ENCODE measurements at regions not wholly inside any gene's neighbourhood (a gene's known extent, or its start where the extent isn't known, plus 50 kb on each side); places are given as distances from the start of the nearest gene placed in this dataset.
"Not testable (repeated sequence)": the region's sequence is repeated elsewhere in the genome, so short reads cannot be mapped to it uniquely, and the experiment has no call there.

DNA sequence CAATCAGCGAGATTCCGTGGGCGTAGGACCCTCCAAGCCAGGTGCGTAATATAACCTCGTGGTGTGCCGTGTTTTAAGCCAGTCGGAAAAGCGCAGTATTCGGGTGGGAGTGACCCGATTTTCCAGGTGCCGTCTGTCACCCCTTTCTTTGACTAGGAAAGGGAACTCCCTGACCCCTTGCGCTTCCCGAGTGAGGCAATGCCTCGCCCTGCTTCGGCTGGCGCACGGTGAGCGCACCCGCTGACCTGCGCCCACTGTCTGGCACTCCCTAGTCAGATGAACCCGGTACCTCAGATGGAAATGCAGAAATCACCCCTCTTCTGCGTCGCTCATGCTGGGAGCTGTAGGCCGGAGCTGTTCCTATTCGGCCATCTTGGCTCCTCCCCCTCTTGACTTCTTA is 352.6 kb upstream of the GHITM start:
- H3K27ac ChIP-seq (ENCODE audit: low read depth, low read length); H3K4me1 ChIP-seq (ENCODE audit: control insufficient read depth, insufficient read depth, low read length, unreplicated experiment); H2AFZ ChIP-seq (ENCODE audit: low read length, unreplicated experiment); H3K27me3 ChIP-seq (ENCODE audit: insufficient read depth, low read length); H3K36me3 ChIP-seq (ENCODE audit: insufficient read depth, low read length); H3K79me2 ChIP-seq (ENCODE audit: control insufficient read depth, insufficient read depth, low read length, unreplicated experiment); H3K4me3 ChIP-seq (ENCODE audit: low read depth, low read length): not testable (repeated sequence)

DNA sequence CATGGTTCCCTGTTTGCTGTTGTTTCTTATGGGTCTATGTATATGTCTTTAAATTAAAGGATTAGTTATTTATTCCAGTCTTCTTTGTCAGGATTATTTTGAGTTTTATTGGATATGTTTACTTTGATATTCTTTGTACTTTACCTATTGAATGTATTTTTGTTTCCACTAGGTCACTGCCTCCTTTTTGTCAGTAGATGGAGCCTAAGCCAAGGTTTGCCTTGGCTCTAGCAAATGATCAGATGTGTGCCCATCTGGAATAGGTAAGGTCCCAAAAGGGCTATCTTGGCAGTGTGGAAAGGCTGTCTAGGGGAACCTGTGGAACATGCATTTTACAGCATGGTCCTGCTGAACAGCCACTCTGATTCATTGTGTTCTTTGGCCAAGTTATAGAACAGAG is 337.3 kb upstream of the GHITM start:
- Histone ChIP-seq H3K27me3 (ENCODE audit: insufficient read depth, low read length) (no peaks in the 10 kb centered on the region), H3K4me3 (ENCODE audit: low read depth, low read length) (no peak overlapping the region), H3K27ac (ENCODE audit: low read depth, low read length) (no peak overlapping the region), H3K79me2 (ENCODE audit: control insufficient read depth, insufficient read depth, low read length, unreplicated experiment) (no peaks in the 10 kb centered on the region), H2AFZ (ENCODE audit: low read length, unreplicated experiment) (no peak overlapping the region), H3K36me3 (ENCODE audit: insufficient read depth, low read length) (no peaks in the 10 kb centered on the region), H3K4me1 (ENCODE audit: control insufficient read depth, insufficient read depth, low read length, unreplicated experiment) (no peaks in the 10 kb centered on the region)

DNA sequence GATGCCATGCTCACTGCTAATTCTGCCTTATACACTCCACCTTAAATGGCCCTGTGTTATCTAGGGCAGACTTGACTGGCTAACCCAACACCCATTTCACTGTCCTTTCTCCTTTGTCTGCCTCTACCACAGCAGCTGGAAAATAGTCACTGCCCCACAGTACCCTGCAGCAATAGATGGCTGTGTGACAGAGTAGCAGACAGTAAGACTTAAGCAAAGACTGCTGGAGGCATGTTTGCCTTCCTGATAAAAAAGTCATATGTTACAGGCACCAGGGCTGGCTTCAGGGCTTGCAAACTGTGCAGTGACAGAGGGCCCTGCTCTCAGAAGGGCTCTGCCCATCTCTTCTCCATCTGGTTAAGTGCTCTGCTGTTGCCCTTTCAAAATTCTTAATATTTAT is 332.6 kb upstream of the GHITM start:
- Histone ChIP-seq H3K27me3 (ENCODE audit: insufficient read depth, low read length) (no peaks in the 10 kb centered on the region), H2AFZ (ENCODE audit: low read length, unreplicated experiment) (no peak overlapping the region), H3K27ac (ENCODE audit: low read depth, low read length) (no peak overlapping the region), H3K36me3 (ENCODE audit: insufficient read depth, low read length) (no peaks in the 10 kb centered on the region), H3K4me1 (ENCODE audit: control insufficient read depth, insufficient read depth, low read length, unreplicated experiment) (no peaks in the 10 kb centered on the region), H3K79me2 (ENCODE audit: control insufficient read depth, insufficient read depth, low read length, unreplicated experiment) (no peaks in the 10 kb centered on the region), H3K4me3 (ENCODE audit: low read depth, low read length) (no peak overlapping the region)

GRCh38 chr10:83809001-83809400 is 330.3 kb upstream of the GHITM start:
- H3K4me1 ChIP-seq (ENCODE audit: control insufficient read depth, insufficient read depth, low read length, unreplicated experiment), result no peaks in the 10 kb centered on the region
- no peaks in the 10 kb centered on the region for H3K36me3 ChIP-seq (ENCODE audit: insufficient read depth, low read length)
- H2AFZ ChIP-seq (ENCODE audit: low read length, unreplicated experiment), result no peak overlapping the region
- no peak overlapping the region for H3K27ac ChIP-seq (ENCODE audit: low read depth, low read length)
- H3K27me3 ChIP-seq (ENCODE audit: insufficient read depth, low read length), result no peaks in the 10 kb centered on the region
- H3K4me3 ChIP-seq (ENCODE audit: low read depth, low read length), result no peak overlapping the region
- H3K79me2 ChIP-seq (ENCODE audit: control insufficient read depth, insufficient read depth, low read length, unreplicated experiment), result no peaks in the 10 kb centered on the region

DNA sequence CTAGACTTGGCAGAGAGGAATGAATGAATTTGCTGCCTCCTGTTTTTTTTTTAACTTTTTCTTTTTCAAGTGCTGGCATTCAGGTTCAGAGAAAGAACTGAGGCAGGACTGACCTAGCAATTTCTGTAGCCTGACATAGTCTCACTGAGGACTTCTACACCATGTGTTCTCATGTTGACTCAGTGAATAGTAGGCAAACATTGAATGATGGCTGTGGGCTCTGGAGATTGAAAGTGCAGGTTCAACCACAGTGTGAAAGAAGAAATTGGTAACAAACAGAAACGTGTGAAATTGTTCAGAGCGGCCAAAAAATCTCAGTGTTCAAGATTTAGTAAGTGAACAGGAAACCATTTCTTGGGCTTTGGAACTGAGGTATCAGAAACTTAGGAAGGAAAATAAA is 322.4 kb upstream of the GHITM start:
- Histone ChIP-seq H2AFZ (ENCODE audit: low read length, unreplicated experiment) (no peak overlapping the region), H3K4me1 (ENCODE audit: control insufficient read depth, insufficient read depth, low read length, unreplicated experiment) (no peaks in the 10 kb centered on the region), H3K79me2 (ENCODE audit: control insufficient read depth, insufficient read depth, low read length, unreplicated experiment) (no peaks in the 10 kb centered on the region), H3K4me3 (ENCODE audit: low read depth, low read length) (no peak overlapping the region), H3K27ac (ENCODE audit: low read depth, low read length) (no peak overlapping the region), H3K36me3 (ENCODE audit: insufficient read depth, low read length) (no peaks in the 10 kb centered on the region), H3K27me3 (ENCODE audit: insufficient read depth, low read length) (no peaks in the 10 kb centered on the region)

GRCh38 chr10:83817797-83818196 is 321.5 kb upstream of the GHITM start:
- Histone ChIP-seq H3K27me3 (ENCODE audit: insufficient read depth, low read length) (no peaks in the 10 kb centered on the region), H3K79me2 (ENCODE audit: control insufficient read depth, insufficient read depth, low read length, unreplicated experiment) (no peaks in the 10 kb centered on the region), H3K36me3 (ENCODE audit: insufficient read depth, low read length) (no peaks in the 10 kb centered on the region), H3K4me1 (ENCODE audit: control insufficient read depth, insufficient read depth, low read length, unreplicated experiment) (no peaks in the 10 kb centered on the region), H3K27ac (ENCODE audit: low read depth, low read length) (no peak overlapping the region), H3K4me3 (ENCODE audit: low read depth, low read length) (no peak overlapping the region), H2AFZ (ENCODE audit: low read length, unreplicated experiment) (no peak overlapping the region)

GRCh38 chr10:83819609-83820008 is 319.7 kb upstream of the GHITM start:
- Histone ChIP-seq H3K4me3 (ENCODE audit: low read depth, low read length) (no peak overlapping the region), H2AFZ (ENCODE audit: low read length, unreplicated experiment) (no peak overlapping the region), H3K27me3 (ENCODE audit: insufficient read depth, low read length) (no peaks in the 10 kb centered on the region), H3K27ac (ENCODE audit: low read depth, low read length) (no peak overlapping the region), H3K4me1 (ENCODE audit: control insufficient read depth, insufficient read depth, low read length, unreplicated experiment) (no peaks in the 10 kb centered on the region), H3K79me2 (ENCODE audit: control insufficient read depth, insufficient read depth, low read length, unreplicated experiment) (no peaks in the 10 kb centered on the region), H3K36me3 (ENCODE audit: insufficient read depth, low read length) (no peaks in the 10 kb centered on the region)

DNA sequence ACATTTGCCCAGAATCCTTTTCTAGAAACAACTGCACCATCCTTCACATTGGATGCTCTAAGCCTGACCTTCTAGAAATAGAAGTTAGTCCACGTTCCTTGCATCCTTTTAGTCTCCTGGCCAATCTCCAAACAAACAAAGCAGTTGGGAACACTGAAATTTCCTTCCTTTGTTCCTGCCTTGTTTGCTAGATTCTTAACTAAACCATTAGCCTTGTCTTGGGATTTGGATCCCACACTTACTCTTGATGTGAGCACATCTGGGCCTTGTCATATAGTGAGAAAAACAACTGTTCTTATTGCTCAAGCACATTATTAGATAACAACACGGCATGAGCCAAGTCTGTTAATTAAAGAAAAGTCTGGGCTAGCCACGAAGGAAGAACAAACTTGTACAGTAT is 319.3 kb upstream of the GHITM start:
- Histone ChIP-seq H2AFZ (ENCODE audit: low read length, unreplicated experiment) (no peak overlapping the region), H3K27ac (ENCODE audit: low read depth, low read length) (no peak overlapping the region), H3K4me3 (ENCODE audit: low read depth, low read length) (no peak overlapping the region), H3K79me2 (ENCODE audit: control insufficient read depth, insufficient read depth, low read length, unreplicated experiment) (no peaks in the 10 kb centered on the region), H3K27me3 (ENCODE audit: insufficient read depth, low read length) (no peaks in the 10 kb centered on the region), H3K4me1 (ENCODE audit: control insufficient read depth, insufficient read depth, low read length, unreplicated experiment) (no peaks in the 10 kb centered on the region), H3K36me3 (ENCODE audit: insufficient read depth, low read length) (no peaks in the 10 kb centered on the region)

DNA sequence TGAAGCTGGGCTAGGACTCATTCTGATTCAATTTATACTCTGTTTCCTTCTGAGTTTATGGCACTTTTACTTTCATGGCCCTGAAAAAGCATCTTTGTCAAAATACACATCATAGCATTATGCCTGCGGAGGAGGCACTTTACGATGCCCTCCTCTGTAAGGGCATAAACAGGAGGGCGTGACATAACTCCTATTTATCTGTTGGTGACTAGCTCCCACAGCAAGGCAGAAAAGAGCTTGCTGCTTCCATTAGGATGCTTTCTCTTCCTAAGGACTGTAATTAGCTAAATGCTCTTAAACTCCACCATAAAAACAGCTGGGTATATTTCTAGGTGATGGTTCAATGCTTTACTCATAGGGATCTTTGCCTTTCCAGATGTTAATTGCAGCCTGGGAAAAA is 315.2 kb upstream of the GHITM start:
- no peaks in the 10 kb centered on the region for H3K79me2 ChIP-seq (ENCODE audit: control insufficient read depth, insufficient read depth, low read length, unreplicated experiment)
- no peaks in the 10 kb centered on the region for H3K27me3 ChIP-seq (ENCODE audit: insufficient read depth, low read length)
- no peak overlapping the region for H3K4me3 ChIP-seq (ENCODE audit: low read depth, low read length)
- H2AFZ ChIP-seq (ENCODE audit: low read length, unreplicated experiment), result no peak overlapping the region
- H3K36me3 ChIP-seq (ENCODE audit: insufficient read depth, low read length), result no peaks in the 10 kb centered on the region
- H3K27ac ChIP-seq (ENCODE audit: low read depth, low read length), result no peak overlapping the region
- H3K4me1 ChIP-seq (ENCODE audit: control insufficient read depth, insufficient read depth, low read length, unreplicated experiment), result no peaks in the 10 kb centered on the region

GRCh38 chr10:83834096-83834495 is 305.2 kb upstream of the GHITM start:
- H3K4me3 ChIP-seq (ENCODE audit: low read depth, low read length), result no peak overlapping the region
- H3K27ac ChIP-seq (ENCODE audit: low read depth, low read length), result no peak overlapping the region
- H3K79me2 ChIP-seq (ENCODE audit: control insufficient read depth, insufficient read depth, low read length, unreplicated experiment), result no peaks in the 10 kb centered on the region
- no peaks in the 10 kb centered on the region for H3K27me3 ChIP-seq (ENCODE audit: insufficient read depth, low read length)
- no peaks in the 10 kb centered on the region for H3K36me3 ChIP-seq (ENCODE audit: insufficient read depth, low read length)
- H2AFZ ChIP-seq (ENCODE audit: low read length, unreplicated experiment), result no peak overlapping the region
- H3K4me1 ChIP-seq (ENCODE audit: control insufficient read depth, insufficient read depth, low read length, unreplicated experiment), result no peaks in the 10 kb centered on the region

- no peaks in the 10 kb centered on the region for H3K36me3 ChIP-seq (ENCODE audit: insufficient read depth, low read length)
- H3K27ac ChIP-seq (ENCODE audit: low read depth, low read length), result no peak overlapping the region
- H3K27me3 ChIP-seq (ENCODE audit: insufficient read depth, low read length), result no peaks in the 10 kb centered on the region
- H3K4me1 ChIP-seq (ENCODE audit: control insufficient read depth, insufficient read depth, low read length, unreplicated experiment), result no peaks in the 10 kb centered on the region
- H3K79me2 ChIP-seq (ENCODE audit: control insufficient read depth, insufficient read depth, low read length, unreplicated experiment), result no peaks in the 10 kb centered on the region
- no peak overlapping the region for H2AFZ ChIP-seq (ENCODE audit: low read length, unreplicated experiment)
- H3K4me3 ChIP-seq (ENCODE audit: low read depth, low read length), result no peak overlapping the region
These were observed 303.2 kb upstream of the GHITM start for GRCh38 chr10:83835945-83836745.
